Duodenal mucosa (tissue), 2 donors: ENCODE measurements at regions not wholly inside any gene's neighbourhood (a gene's known extent, or its start where the extent isn't known, plus 50 kb on each side); places are given as distances from the start of the nearest gene placed in this dataset.

Source experiments
- H3K27ac ChIP-seq: one replicate; pipeline ENCODE4 v1.7.0; 2013; ENCODE audit warnings: low read depth, low read length
- H3K27me3 ChIP-seq, 2 donors: one replicate each; pipeline ENCODE4 v1.7.0; 2013; ENCODE audit warnings: low read length in 2 of 2, control low read depth in 1 of 2; ENCODE audit not compliant: insufficient read depth in 2 of 2, control insufficient read depth in 1 of 2
- H3K36me3 ChIP-seq, 2 donors: one replicate each; pipeline ENCODE4 v1.7.0; 2013; ENCODE audit warnings: low read length in 2 of 2, control low read depth in 1 of 2; ENCODE audit not compliant: insufficient read depth in 2 of 2, control insufficient read depth in 1 of 2
- H3K4me1 ChIP-seq, 2 donors: one replicate each; pipeline ENCODE4 v1.7.0; 2013; ENCODE audit warnings: low read length in 2 of 2, control low read depth in 1 of 2; ENCODE audit not compliant: insufficient read depth in 2 of 2, control insufficient read depth in 1 of 2
- H3K4me3 ChIP-seq, 2 donors: one replicate each; pipeline ENCODE4 v1.7.0; 2013; ENCODE audit warnings: low read length in 2 of 2, low read depth in 1 of 2
- H3K9ac ChIP-seq, 2 donors: one replicate each; pipeline ENCODE4 v1.7.0; 2013; ENCODE audit warnings: low read length in 2 of 2, low read depth in 1 of 2
- H3K9me3 ChIP-seq, 2 donors: one replicate each; pipeline ENCODE4 v1.7.0; 2013; ENCODE audit warnings: low read length in 2 of 2, control low read depth in 1 of 2; ENCODE audit not compliant: control insufficient read depth in 1 of 2

GRCh38 chr5:174479325-174479724 lies 245.1 kb upstream of the MSX2 start:
- Histone ChIP-seq H3K9me3 (peaks cover 0 to under 1% of the 10 kb centered on the region in 2 donors), H3K4me3 (no peak overlapping the region), H3K9ac (no peak overlapping the region), H3K27me3 (no peaks in the 10 kb centered on the region), H3K27ac (no peak overlapping the region), H3K36me3 (no peaks in the 10 kb centered on the region), H3K4me1 (peaks cover 7 to 13% of the 10 kb centered on the region in 2 donors)

GRCh38 chr5:174481737-174482136 lies 242.6 kb upstream of the MSX2 start:
- no peaks in the 10 kb centered on the region for H3K36me3 ChIP-seq
- no peak overlapping the region for H3K27ac ChIP-seq
- H3K27me3 ChIP-seq: no peaks in the 10 kb centered on the region
- no peak overlapping the region for H3K4me3 ChIP-seq
- H3K4me1 ChIP-seq: peaks cover 7 to 13% of the 10 kb centered on the region in 2 donors
- H3K9me3 ChIP-seq: peaks cover 0 to 5% of the 10 kb centered on the region in 2 donors
- no peak overlapping the region for H3K9ac ChIP-seq

GRCh38 chr5:174482607-174483024 lies 241.8 kb upstream of the MSX2 start:
- Histone ChIP-seq H3K4me1 (peaks cover 7 to 13% of the 10 kb centered on the region in 2 donors), H3K9ac (no peak overlapping the region), H3K36me3 (no peaks in the 10 kb centered on the region), H3K9me3 (peaks cover 0 to 5% of the 10 kb centered on the region in 2 donors), H3K4me3 (peak overlapping the region in 1 of 2 donors; percentile 10), H3K27me3 (no peaks in the 10 kb centered on the region), H3K27ac (no peak overlapping the region)

GRCh38 chr5:174483411-174483810 lies 241.0 kb upstream of the MSX2 start:
- H3K27ac ChIP-seq: no peak overlapping the region
- H3K4me3 ChIP-seq: no peak overlapping the region
- H3K9ac ChIP-seq: no peak overlapping the region
- H3K36me3 ChIP-seq: no peaks in the 10 kb centered on the region
- peaks cover 0 to 5% of the 10 kb centered on the region in 2 donors for H3K9me3 ChIP-seq
- H3K27me3 ChIP-seq: no peaks in the 10 kb centered on the region
- H3K4me1 ChIP-seq: peaks cover 7 to 13% of the 10 kb centered on the region in 2 donors

- Histone ChIP-seq H3K27ac (no peak overlapping the region), H3K4me1 (no peaks in the 10 kb centered on the region), H3K27me3 (no peaks in the 10 kb centered on the region), H3K4me3 (no peak overlapping the region), H3K9ac (no peak overlapping the region), H3K36me3 (no peaks in the 10 kb centered on the region), H3K9me3 (peaks cover 0 to 5% of the 10 kb centered on the region in 2 donors)
Measured at GRCh38 chr5:174489215-174489614, 235.2 kb upstream of the MSX2 start.

GRCh38 chr5:174489920-174490597 lies 234.3 kb upstream of the MSX2 start:
- Histone ChIP-seq H3K27me3 (no peaks in the 10 kb centered on the region), H3K27ac (no peak overlapping the region), H3K9ac (no peak overlapping the region), H3K36me3 (no peaks in the 10 kb centered on the region), H3K9me3 (no peaks in the 10 kb centered on the region), H3K4me3 (no peak overlapping the region), H3K4me1 (no peaks in the 10 kb centered on the region)

GRCh38 chr5:174490728-174491127 lies 233.7 kb upstream of the MSX2 start:
- Histone ChIP-seq H3K9ac (no peak overlapping the region), H3K9me3 (no peaks in the 10 kb centered on the region), H3K27me3 (no peaks in the 10 kb centered on the region), H3K4me1 (no peaks in the 10 kb centered on the region), H3K27ac (no peak overlapping the region), H3K4me3 (no peak overlapping the region), H3K36me3 (no peaks in the 10 kb centered on the region)

- H3K27ac ChIP-seq: no peak overlapping the region
- no peaks in the 10 kb centered on the region for H3K36me3 ChIP-seq
- H3K9ac ChIP-seq: no peak overlapping the region
- H3K9me3 ChIP-seq: no peaks in the 10 kb centered on the region
- H3K27me3 ChIP-seq: no peaks in the 10 kb centered on the region
- no peak overlapping the region for H3K4me3 ChIP-seq
- no peaks in the 10 kb centered on the region for H3K4me1 ChIP-seq
Measured at GRCh38 chr5:174491265-174491664, 233.1 kb upstream of the MSX2 start.

- Histone ChIP-seq H3K27me3 (no peaks in the 10 kb centered on the region), H3K4me1 (no peaks in the 10 kb centered on the region), H3K9me3 (no peaks in the 10 kb centered on the region), H3K9ac (no peak overlapping the region), H3K36me3 (no peaks in the 10 kb centered on the region), H3K27ac (no peak overlapping the region), H3K4me3 (no peak overlapping the region)
Measured at GRCh38 chr5:174491761-174492350, 232.5 kb upstream of the MSX2 start.

- H3K4me1 ChIP-seq: no peaks in the 10 kb centered on the region
- H3K27ac ChIP-seq: no peak overlapping the region
- no peak overlapping the region for H3K4me3 ChIP-seq
- H3K9me3 ChIP-seq: peaks cover 0 to 5% of the 10 kb centered on the region in 2 donors
- no peaks in the 10 kb centered on the region for H3K36me3 ChIP-seq
- no peak overlapping the region for H3K9ac ChIP-seq
- no peaks in the 10 kb centered on the region for H3K27me3 ChIP-seq
Measured at GRCh38 chr5:174493530-174493929, 230.9 kb upstream of the MSX2 start.
